PC-3 (cell line): ENCODE measurements at regions not wholly inside any gene's neighbourhood (a gene's known extent, or its start where the extent isn't known, plus 50 kb on each side); places are given as distances from the start of the nearest gene placed in this dataset.

ENCODE experiments used
- ATAC-seq: fragments of 200-7000 bp; cut with Tn5 transposase; 2 replicates; pipeline ENCODE4 v1.9.1; 2020; ENCODE audit warnings: mild to moderate bottlenecking, moderate library complexity
- BruUV-seq: library from RNA; stranded (reverse); fragments of 400-500 nt; replicated peaks from 2 replicates; lab custom pipeline; 2021; lab: Mats Ljungman, UMichigan
- CTCF ChIA-PET: fragments of 300-600 bp; sonication (Branson Sonifier 250); formaldehyde crosslinking; loops from one replicate; lab custom pipeline; 2022; ENCODE audit warnings: antibody characterized with exemption; lab: Charles Lee
- POLR2A ChIA-PET: fragments of 300-600 bp; sonication (Branson Sonifier 250); formaldehyde crosslinking; loops from one replicate; lab custom pipeline; 2022; ENCODE audit warnings: antibody characterized with exemption; ENCODE audit not compliant: unreplicated experiment; lab: Charles Lee
- DNase-seq: peaks from one replicate; pipeline ENCODE4 v3.0.0-alpha.2; 2015
- H2AFZ ChIP-seq: fragments of 300-600 bp; sonication (generic); 2 replicates; pipeline ENCODE4 v1.6.0; 2016; ENCODE audit warnings: antibody characterized with exemption, low read length
- H3F3A ChIP-seq: fragments of 300-600 bp; sonication (generic); one replicate; pipeline ENCODE4 v1.6.0; 2017; ENCODE audit warnings: antibody characterized with exemption, low read length, control low read depth, mild to moderate bottlenecking; ENCODE audit not compliant: unreplicated experiment
- H3K27ac ChIP-seq: fragments of 300-600 bp; sonication (generic); 2 replicates; pipeline ENCODE4 v1.5.1; 2016; ENCODE audit warnings: mild to moderate bottlenecking, low read length
- H3K27me3 ChIP-seq: fragments of 300-600 bp; sonication (generic); 2 replicates; pipeline ENCODE4 v1.6.1; 2016; ENCODE audit warnings: low read length, mixed read lengths
- H3K36me3 ChIP-seq: fragments of 300-600 bp; sonication (generic); 2 replicates; pipeline ENCODE4 v1.6.1; 2016; ENCODE audit warnings: low read depth, mixed run types, low read length, mixed read lengths
- H3K4me1 ChIP-seq: fragments of 300-600 bp; sonication (generic); 2 replicates; pipeline ENCODE4 v1.5.1; 2016; ENCODE audit warnings: low read length; ENCODE audit not compliant: insufficient read depth
- H3K4me2 ChIP-seq: fragments of 300-600 bp; sonication (generic); 2 replicates; pipeline ENCODE4 v1.6.0; 2016; ENCODE audit warnings: low read length
- H3K4me3 ChIP-seq: fragments of 300-600 bp; sonication (generic); 2 replicates; pipeline ENCODE4 v1.5.1; 2016; ENCODE audit warnings: mild to moderate bottlenecking, low read length, mixed read lengths
- H3K79me2 ChIP-seq: fragments of 300-600 bp; sonication (generic); 2 replicates; pipeline ENCODE4 v1.6.1; 2017; ENCODE audit warnings: low read length, mixed read lengths
- H3K9ac ChIP-seq: fragments of 300-600 bp; sonication (generic); 2 replicates; pipeline ENCODE4 v1.6.0; 2016; ENCODE audit warnings: mild to moderate bottlenecking, low read length
- H3K9me2 ChIP-seq: fragments of 300-600 bp; sonication (generic); replicated peaks from 2 replicates; pipeline ENCODE4 v1.6.1; 2016; ENCODE audit warnings: mixed run types, low read length, mixed read lengths
- H3K9me3 ChIP-seq: fragments of 300-600 bp; sonication (generic); 2 replicates; pipeline ENCODE4 v1.6.1; 2016; ENCODE audit warnings: low read length, mixed read lengths
- H4K20me1 ChIP-seq: fragments of 300-600 bp; sonication (generic); 2 replicates; pipeline ENCODE4 v1.6.1; 2016; ENCODE audit warnings: low read length, mixed read lengths
- EZH2 ChIP-seq: fragments of 300-600 bp; sonication (generic); IDR thresholded peaks from one replicate; pipeline ENCODE4 v1.6.1; 2017; ENCODE audit warnings: antibody characterized with exemption, mild to moderate bottlenecking, low read length; ENCODE audit not compliant: unreplicated experiment
- EZH2phosphoT487 ChIP-seq: fragments of 300-600 bp; sonication (generic); IDR thresholded peaks from 2 replicates; pipeline ENCODE4 v1.6.1; 2018; ENCODE audit warnings: mild to moderate bottlenecking, antibody characterized with exemption, low read length, borderline replicate concordance
- intact Hi-C: fragments of 100-400 bp; cut with micrococcal nuclease; formaldehyde crosslinking; loops from 2 replicates; pipeline ENCODE4 v1.9.0; 2023
- TF ChIP-seq, protein P1 (sequence below): fragments of 300-600 bp; sonication (generic); conservative IDR thresholded peaks from 2 replicates; pipeline ENCODE4 v1.5.1; 2017; ENCODE audit warnings: antibody characterized with exemption, low read depth, mild to moderate bottlenecking, low read length

- no TSS peak for BruUV-seq
- Histone ChIP-seq H3K27ac (no peak overlapping the region), H2AFZ (no peak overlapping the region), H3K9me3 (no peaks in the 10 kb centered on the region), H3K4me2 (peak overlapping the region; percentile 68), H3K4me3 (no peak overlapping the region), H3K9ac (no peak overlapping the region), H3K9me2 (no peaks in the 10 kb centered on the region), H3K4me1 (peaks cover 21% of the 10 kb centered on the region), H4K20me1 (no peaks in the 10 kb centered on the region), H3K79me2 (no peaks in the 10 kb centered on the region), H3K27me3 (no peaks in the 10 kb centered on the region), H3K36me3 (no peaks in the 10 kb centered on the region), H3F3A (no peaks in the 10 kb centered on the region)
- ChIA-PET POLR2A (no interaction called here), CTCF (no interaction called here)
- peak; percentile 85 for DNase-seq
- no peak for TF ChIP-seq EZH2phosphoT487
- no peak for TF ChIP-seq EZH2
- TF ChIP-seq, protein P1, sequence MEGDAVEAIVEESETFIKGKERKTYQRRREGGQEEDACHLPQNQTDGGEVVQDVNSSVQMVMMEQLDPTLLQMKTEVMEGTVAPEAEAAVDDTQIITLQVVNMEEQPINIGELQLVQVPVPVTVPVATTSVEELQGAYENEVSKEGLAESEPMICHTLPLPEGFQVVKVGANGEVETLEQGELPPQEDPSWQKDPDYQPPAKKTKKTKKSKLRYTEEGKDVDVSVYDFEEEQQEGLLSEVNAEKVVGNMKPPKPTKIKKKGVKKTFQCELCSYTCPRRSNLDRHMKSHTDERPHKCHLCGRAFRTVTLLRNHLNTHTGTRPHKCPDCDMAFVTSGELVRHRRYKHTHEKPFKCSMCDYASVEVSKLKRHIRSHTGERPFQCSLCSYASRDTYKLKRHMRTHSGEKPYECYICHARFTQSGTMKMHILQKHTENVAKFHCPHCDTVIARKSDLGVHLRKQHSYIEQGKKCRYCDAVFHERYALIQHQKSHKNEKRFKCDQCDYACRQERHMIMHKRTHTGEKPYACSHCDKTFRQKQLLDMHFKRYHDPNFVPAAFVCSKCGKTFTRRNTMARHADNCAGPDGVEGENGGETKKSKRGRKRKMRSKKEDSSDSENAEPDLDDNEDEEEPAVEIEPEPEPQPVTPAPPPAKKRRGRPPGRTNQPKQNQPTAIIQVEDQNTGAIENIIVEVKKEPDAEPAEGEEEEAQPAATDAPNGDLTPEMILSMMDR = no peak
- peak; percentile 86 for ATAC-seq
- intact Hi-C loops = no loop called here
Measured at GRCh38 chr4:175935016-175935661, 123.1 kb upstream of the GPM6A start.

DNA sequence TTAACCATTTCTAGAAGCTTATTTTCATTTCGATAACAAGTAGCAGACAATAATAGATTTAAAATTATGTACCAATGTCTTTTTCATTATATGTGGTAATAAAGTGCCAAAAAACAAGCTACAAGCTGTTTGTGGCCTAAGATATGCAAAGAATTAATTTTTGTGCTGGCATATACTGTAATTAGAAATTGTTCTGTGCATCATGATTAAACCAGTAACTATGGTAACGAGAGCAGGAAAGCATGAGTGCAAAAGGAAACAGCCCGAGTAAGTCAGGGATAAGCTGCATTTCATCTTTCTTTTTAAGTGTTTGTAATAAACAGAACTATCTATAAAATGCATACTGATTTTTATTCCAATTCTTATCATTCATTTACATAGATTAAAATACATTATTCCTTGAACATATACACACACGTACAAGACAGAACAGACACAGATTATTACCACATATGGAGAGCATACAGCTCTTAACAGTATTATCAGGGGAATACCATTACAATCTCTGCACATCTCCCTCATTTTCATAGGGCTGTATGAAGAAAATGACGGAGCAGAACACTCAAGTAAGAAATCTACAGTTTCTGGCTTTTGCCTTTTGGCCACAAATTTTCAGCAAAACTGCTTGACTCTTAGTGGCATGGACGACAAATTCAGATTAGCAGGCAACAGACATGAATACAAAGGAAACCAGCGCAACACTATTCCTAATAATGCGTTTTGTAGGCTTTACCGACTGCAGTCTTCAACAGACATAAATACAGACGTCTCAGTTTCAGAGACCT lies 121.3 kb upstream of the WDR17 start:
- no peaks in the 10 kb centered on the region for H4K20me1 ChIP-seq
- no peak for TF ChIP-seq EZH2
- no peaks in the 10 kb centered on the region for H3K9me3 ChIP-seq
- H3K9me2 ChIP-seq = no peaks in the 10 kb centered on the region
- H3K4me2 ChIP-seq = no peak overlapping the region
- H2AFZ ChIP-seq = no peak overlapping the region
- ATAC-seq (no peak), DNase-seq (no peak)
- no peak overlapping the region for H3K4me3 ChIP-seq
- H3K27me3 ChIP-seq = no peaks in the 10 kb centered on the region
- H3F3A ChIP-seq = no peaks in the 10 kb centered on the region
- H3K27ac ChIP-seq = no peak overlapping the region
- CTCF ChIA-PET = interaction anchor here (0.5 kb wide), 1 partner anchor 273 kb away, joined by 6 read pairs; no protein-coding TSS in a partner anchor
- BruUV-seq = no TSS peak
- no peaks in the 10 kb centered on the region for H3K4me1 ChIP-seq
- POLR2A ChIA-PET = no interaction called here
- intact Hi-C loops = no loop called here
- no peak overlapping the region for H3K9ac ChIP-seq
- no peaks in the 10 kb centered on the region for H3K79me2 ChIP-seq
- no peaks in the 10 kb centered on the region for H3K36me3 ChIP-seq

DNA sequence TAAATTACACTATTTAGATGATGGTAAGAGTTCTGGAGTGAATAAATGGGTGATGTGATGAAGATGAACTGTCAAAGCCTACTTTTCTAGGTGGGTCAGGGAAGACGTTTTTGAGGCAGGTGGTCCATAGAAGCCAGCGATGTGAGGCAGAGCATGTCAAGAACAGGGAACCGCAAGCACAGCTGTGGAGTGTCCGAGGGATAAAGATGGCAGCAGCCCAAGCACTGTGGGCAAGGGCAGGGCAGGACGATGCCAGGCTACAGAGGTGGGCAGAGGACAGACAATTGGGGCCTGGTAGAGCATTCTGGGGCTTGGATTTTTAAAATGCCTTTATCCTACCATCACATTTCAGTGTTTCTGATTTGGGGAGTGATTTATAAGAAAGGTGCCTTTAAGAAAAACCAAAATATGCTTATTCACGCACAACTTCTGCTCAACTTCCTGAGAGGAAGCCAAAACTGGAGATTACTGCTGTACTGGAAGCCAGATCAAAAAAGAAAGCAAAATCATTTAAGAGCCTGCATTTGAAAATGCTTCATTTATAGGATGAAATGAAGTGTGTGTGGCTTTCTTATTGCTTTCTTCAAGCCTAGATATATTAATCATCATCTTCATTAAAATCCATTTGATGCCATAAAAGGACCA lies 119.0 kb upstream of the WDR17 start:
- Histone ChIP-seq H3K36me3 (no peaks in the 10 kb centered on the region), H3K9me3 (no peaks in the 10 kb centered on the region), H3K9ac (no peak overlapping the region), H3K79me2 (no peaks in the 10 kb centered on the region), H3K4me3 (no peak overlapping the region), H3K4me2 (peak overlapping the region; percentile 15; the same call in 1 of the 2 replicates), H3K4me1 (no peaks in the 10 kb centered on the region; the same call in 1 of the 2 replicates), H3F3A (no peaks in the 10 kb centered on the region), H2AFZ (peak overlapping the region; percentile 53), H3K27me3 (no peaks in the 10 kb centered on the region), H3K9me2 (no peaks in the 10 kb centered on the region), H4K20me1 (no peaks in the 10 kb centered on the region), H3K27ac (no peak overlapping the region)
- TF ChIP-seq EZH2 (no peak), EZH2phosphoT487 (no peak)
- TF ChIP-seq, protein P1 = no peak
- CTCF ChIA-PET = interaction anchor here (0.6 kb wide), 1 partner anchor 328 kb away, joined by 3 read pairs; no protein-coding TSS in a partner anchor
- intact Hi-C loops = loop anchor here (2.0 to 5.0 kb wide), 3 partner anchors 54 to 396 kb away; no protein-coding TSS in a partner anchor
- no peak for ATAC-seq
- DNase-seq = no peak
- POLR2A ChIA-PET = no interaction called here
- no TSS peak for BruUV-seq
